C4-2B (cell line): ENCODE measurements at regions not wholly inside any gene's neighbourhood (a gene's known extent, or its start where the extent isn't known, plus 50 kb on each side); places are given as distances from the start of the nearest gene placed in this dataset.

Experiments used
- H3K27ac ChIP-seq: fragments of 450-650 bp; 2 replicates; pipeline ENCODE4 v1.5.1; 2017
- CTCF ChIP-seq: fragments of 450-650 bp; conservative IDR thresholded peaks from 2 replicates; pipeline ENCODE4 v1.5.1; 2017; ENCODE audit warnings: mild to moderate bottlenecking
- ZFX ChIP-seq: fragments of 450-650 bp; IDR thresholded peaks from 2 replicates; pipeline ENCODE4 v1.6.1; 2017

GRCh38 chr1:55819011-55819410 is 603.8 kb upstream of the USP24 start:
- TF ChIP-seq ZFX (no peak), CTCF (no peak)
- H3K27ac ChIP-seq: no peak overlapping the region

- TF ChIP-seq ZFX (no peak), CTCF (no peak)
These were observed 601.6 kb upstream of the USP24 start for GRCh38 chr1:55816456-55817426.

GRCh38 chr1:55815745-55816455 is 600.7 kb upstream of the USP24 start:
- no peak for TF ChIP-seq ZFX
- TF ChIP-seq CTCF: no peak
- H3K27ac ChIP-seq: no peak overlapping the region

More at GRCh38 chr1:55816456-55817426, 601.6 kb upstream of the USP24 start:
- H3K27ac ChIP-seq: no peak overlapping the region

GRCh38 chr1:55814967-55815366 is 599.8 kb upstream of the USP24 start:
- H3K27ac ChIP-seq: no peak overlapping the region; the same call in 1 of the 2 replicates
- no peak for TF ChIP-seq ZFX

- TF ChIP-seq ZFX (no peak), CTCF (no peak)
These were observed 598.5 kb upstream of the USP24 start for GRCh38 chr1:55813618-55814017.

GRCh38 chr1:55812281-55812680 is 597.1 kb upstream of the USP24 start:
- TF ChIP-seq CTCF (no peak), ZFX (no peak)
- no peak overlapping the region for H3K27ac ChIP-seq

More at GRCh38 chr1:55813618-55814017, 598.5 kb upstream of the USP24 start:
- no peak overlapping the region for H3K27ac ChIP-seq

GRCh38 chr1:55808263-55808662 is 593.1 kb upstream of the USP24 start:
- H3K27ac ChIP-seq: no peak overlapping the region
- no peak for TF ChIP-seq ZFX
- TF ChIP-seq CTCF: no peak
